ENCODE measurements at regions not wholly inside any gene's neighbourhood (a gene's known extent, or its start where the extent isn't known, plus 50 kb on each side); places are given as distances from the start of the nearest gene placed in this dataset.

GRCh38 chr4:106424426-106424825, 55.8 kb upstream of the GIMD1 start:
- no peak for TF ChIP-seq CTCF (IDR thresholded peaks at IDR 0.05; ENCODE audit: insufficient read depth, low read depth, low read length, missing control alignments)
- no peak for DNase-seq (ENCODE audit: low read depth)
- H3K4me3 ChIP-seq (ENCODE audit: low read depth, low read length), result no peak overlapping the region

GRCh38 chr4:106423791-106424190, 55.2 kb upstream of the GIMD1 start:
- TF ChIP-seq CTCF (IDR thresholded peaks at IDR 0.05; ENCODE audit: insufficient read depth, low read depth, low read length, missing control alignments), result no peak
- no peak overlapping the region for H3K4me3 ChIP-seq (ENCODE audit: low read depth, low read length)
- no peak for DNase-seq (ENCODE audit: low read depth)

- H3K4me3 ChIP-seq (ENCODE audit: low read depth, low read length), result no peak overlapping the region
- no peak for DNase-seq (ENCODE audit: low read depth)
- TF ChIP-seq CTCF (IDR thresholded peaks at IDR 0.05; ENCODE audit: insufficient read depth, low read depth, low read length, missing control alignments), result no peak
Measured at GRCh38 chr4:106422766-106423165, 54.2 kb upstream of the GIMD1 start.

GRCh38 chr4:106421441-106422296, 53.1 kb upstream of the GIMD1 start:
- DNase-seq (ENCODE audit: low read depth), result no peak
- no peak for TF ChIP-seq CTCF (IDR thresholded peaks at IDR 0.05; ENCODE audit: insufficient read depth, low read depth, low read length, missing control alignments)
- no peak overlapping the region for H3K4me3 ChIP-seq (ENCODE audit: low read depth, low read length)

- no peak for DNase-seq (ENCODE audit: low read depth)
- no peak for TF ChIP-seq CTCF (IDR thresholded peaks at IDR 0.05; ENCODE audit: insufficient read depth, low read depth, low read length, missing control alignments)
- no peak overlapping the region for H3K4me3 ChIP-seq (ENCODE audit: low read depth, low read length)
Measured at GRCh38 chr4:106418444-106418843, 49.9 kb upstream of the GIMD1 start.

Measured in GM12865 (cell line).